OCI-LY1 (cell line): ENCODE measurements at regions not wholly inside any gene's neighbourhood (a gene's known extent, or its start where the extent isn't known, plus 50 kb on each side); places are given as distances from the start of the nearest gene placed in this dataset.

Source experiments
- CTCF ChIP-seq: fragments of 200-600 bp; sonication (generic), shearing (Covaris generic); IDR thresholded peaks from 2 replicates; pipeline ENCODE4 v1.5.1; 2017; ENCODE audit warnings: mild to moderate bottlenecking, antibody characterized with exemption, low read length, moderate library complexity, mixed read lengths
- EZH2 ChIP-seq: fragments of 200-600 bp; sonication (generic), shearing (Covaris generic); IDR thresholded peaks from 2 replicates; pipeline ENCODE4 v1.8.0; 2017; ENCODE audit warnings: borderline replicate concordance, mixed run types, mild to moderate bottlenecking, antibody characterized with exemption, low read length, moderate library complexity, mixed read lengths

GRCh38 chr18:46405832-46406538, 251.0 kb downstream of the LOXHD1 start:
- TF ChIP-seq CTCF, result no peak
- TF ChIP-seq EZH2, result no peak
